ENCODE measurements at regions not wholly inside any gene's neighbourhood (a gene's known extent, or its start where the extent isn't known, plus 50 kb on each side); places are given as distances from the start of the nearest gene placed in this dataset.

DNA sequence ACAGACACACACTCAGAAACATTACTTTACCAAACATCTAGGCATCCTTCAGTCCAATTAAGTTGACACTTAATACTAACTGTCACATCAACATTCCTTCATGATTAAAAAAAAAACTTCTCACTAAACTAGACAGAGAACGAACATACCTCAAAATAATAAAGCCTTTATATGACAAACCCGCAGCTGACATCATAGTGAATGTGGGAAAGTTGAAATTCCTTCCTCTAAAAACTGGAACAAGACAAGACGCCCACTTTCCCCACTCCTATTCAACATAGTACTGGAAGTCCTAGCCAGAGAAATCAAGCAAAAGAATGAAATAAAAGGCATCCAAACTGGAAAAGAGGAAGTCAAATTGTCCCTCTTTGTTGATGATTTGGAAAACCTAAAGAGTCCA, 96.9 kb upstream of the PPP1R9A start:
- TF ChIP-seq, protein P1, sequence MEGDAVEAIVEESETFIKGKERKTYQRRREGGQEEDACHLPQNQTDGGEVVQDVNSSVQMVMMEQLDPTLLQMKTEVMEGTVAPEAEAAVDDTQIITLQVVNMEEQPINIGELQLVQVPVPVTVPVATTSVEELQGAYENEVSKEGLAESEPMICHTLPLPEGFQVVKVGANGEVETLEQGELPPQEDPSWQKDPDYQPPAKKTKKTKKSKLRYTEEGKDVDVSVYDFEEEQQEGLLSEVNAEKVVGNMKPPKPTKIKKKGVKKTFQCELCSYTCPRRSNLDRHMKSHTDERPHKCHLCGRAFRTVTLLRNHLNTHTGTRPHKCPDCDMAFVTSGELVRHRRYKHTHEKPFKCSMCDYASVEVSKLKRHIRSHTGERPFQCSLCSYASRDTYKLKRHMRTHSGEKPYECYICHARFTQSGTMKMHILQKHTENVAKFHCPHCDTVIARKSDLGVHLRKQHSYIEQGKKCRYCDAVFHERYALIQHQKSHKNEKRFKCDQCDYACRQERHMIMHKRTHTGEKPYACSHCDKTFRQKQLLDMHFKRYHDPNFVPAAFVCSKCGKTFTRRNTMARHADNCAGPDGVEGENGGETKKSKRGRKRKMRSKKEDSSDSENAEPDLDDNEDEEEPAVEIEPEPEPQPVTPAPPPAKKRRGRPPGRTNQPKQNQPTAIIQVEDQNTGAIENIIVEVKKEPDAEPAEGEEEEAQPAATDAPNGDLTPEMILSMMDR (IDR thresholded peaks at IDR 0.05; ENCODE audit: low read length, missing control alignments), result no peak
- H3K4me3 ChIP-seq (replicated peaks; ENCODE audit: low read depth, low read length), result no peak overlapping the region
- no peak for DNase-seq (ENCODE audit: low read depth)

DNA sequence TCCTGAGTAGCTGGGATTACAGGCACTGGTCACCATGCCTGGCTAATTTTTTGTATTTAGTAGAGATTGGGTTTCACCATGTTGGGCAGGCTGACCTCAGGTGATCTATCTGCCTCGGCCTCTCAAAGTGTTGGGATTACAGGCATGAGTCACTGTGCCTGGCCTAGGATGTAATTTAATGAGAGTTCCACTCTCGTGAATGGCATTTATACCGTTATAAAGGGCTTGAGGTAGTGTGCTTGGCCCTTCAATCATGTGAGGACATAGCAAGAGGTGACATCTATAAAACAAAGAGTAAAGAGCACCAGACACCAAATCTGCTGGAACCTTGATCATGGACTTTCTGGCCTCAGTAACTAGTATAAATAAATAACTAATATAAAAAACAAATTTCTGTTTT, 93.5 kb upstream of the PPP1R9A start:
- DNase-seq (ENCODE audit: low read depth), result no peak
- TF ChIP-seq, protein P1 (IDR thresholded peaks at IDR 0.05; ENCODE audit: low read length, missing control alignments), result no peak
- no peak overlapping the region for H3K4me3 ChIP-seq (replicated peaks; ENCODE audit: low read depth, low read length)

DNA sequence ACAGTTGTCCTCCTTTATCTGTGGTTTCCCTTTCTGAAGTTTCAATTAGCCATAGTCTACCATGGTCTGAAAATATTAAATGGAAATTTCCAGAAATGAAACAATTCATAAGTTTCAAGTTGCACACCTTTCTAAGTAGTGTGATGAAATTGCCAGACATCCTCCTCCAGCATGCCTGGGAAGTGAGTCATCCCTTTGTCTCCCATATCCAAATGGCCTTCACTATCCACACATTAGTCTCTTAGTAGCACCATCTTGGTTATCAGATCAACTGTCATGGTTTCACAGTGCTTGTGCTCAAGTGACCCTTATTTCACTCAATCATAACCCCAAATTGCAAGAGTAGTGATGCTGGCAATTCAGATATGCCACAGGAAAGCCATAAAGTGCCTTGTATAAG, 83.4 kb upstream of the PPP1R9A start:
- TF ChIP-seq, protein P1 (IDR thresholded peaks at IDR 0.05; ENCODE audit: low read length, missing control alignments), result no peak
- no peak overlapping the region for H3K4me3 ChIP-seq (replicated peaks; ENCODE audit: low read depth, low read length)
- DNase-seq (ENCODE audit: low read depth), result peak; percentile 70

DNA sequence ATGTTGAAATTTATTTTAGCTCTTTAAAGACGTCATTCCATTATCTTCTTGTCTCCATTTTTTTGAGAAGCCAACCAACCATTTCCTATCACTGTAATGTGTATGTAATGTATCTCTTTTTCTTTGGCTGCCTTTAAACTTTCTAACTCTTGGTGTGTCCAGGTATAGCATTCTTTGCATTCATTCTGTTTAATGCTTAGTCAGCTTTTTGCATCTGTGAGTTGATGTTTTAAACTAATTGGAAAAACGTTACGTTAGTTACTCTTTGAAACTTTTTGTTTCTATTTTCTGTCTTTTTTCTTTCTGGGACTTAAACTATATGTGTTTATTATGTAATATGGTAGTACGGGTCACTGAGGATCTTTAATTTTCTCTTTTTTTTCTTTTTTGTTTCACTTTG, 77.4 kb upstream of the PPP1R9A start:
- TF ChIP-seq, protein P1 (IDR thresholded peaks at IDR 0.05; ENCODE audit: low read length, missing control alignments), result no peak
- DNase-seq (ENCODE audit: low read depth), result no peak
- no peak overlapping the region for H3K4me3 ChIP-seq (replicated peaks; ENCODE audit: low read depth, low read length)

DNA sequence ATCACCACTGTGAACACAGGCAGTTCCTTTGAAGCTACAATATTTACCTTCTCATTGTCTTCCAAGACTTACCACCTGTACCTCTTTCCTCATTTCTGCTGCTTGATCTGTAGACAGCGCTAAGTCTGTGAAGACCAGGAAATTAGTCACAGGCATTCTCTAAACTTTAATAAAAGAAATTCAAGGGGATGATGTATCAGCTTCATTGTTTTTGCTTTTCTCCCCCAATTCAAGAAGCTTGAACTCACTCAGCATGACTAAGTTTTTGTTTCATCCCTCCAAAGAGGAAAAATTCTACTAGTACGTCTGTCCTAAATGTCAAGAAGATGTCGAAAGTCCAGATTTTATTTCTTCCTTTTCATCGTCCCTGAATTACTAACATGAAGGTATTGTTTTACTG, 75.3 kb upstream of the PPP1R9A start:
- TF ChIP-seq, protein P1 (IDR thresholded peaks at IDR 0.05; ENCODE audit: low read length, missing control alignments), result no peak
- DNase-seq (ENCODE audit: low read depth), result peak; percentile 13
- no peak overlapping the region for H3K4me3 ChIP-seq (replicated peaks; ENCODE audit: low read depth, low read length)

DNA sequence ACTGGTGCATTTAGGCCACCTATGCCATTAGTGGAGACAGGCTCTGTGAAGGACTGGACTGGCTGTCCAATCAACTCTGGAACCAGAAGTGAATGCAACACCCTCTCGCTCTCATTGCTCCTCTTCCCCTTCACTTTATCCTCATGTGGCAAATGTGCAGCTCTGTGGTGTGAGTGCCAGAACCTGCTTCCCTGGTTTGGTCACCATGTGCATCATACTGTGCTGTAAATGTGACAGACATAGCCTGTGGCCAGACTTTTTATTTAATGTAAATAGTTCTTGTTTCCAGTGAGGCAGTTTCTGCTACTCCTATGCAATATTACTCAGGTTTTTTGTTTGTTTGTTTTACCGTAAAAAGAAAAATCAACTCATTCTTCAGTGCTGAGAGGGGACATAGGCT, 73.0 kb upstream of the PPP1R9A start:
- TF ChIP-seq, protein P1 (IDR thresholded peaks at IDR 0.05; ENCODE audit: low read length, missing control alignments), result no peak
- no peak overlapping the region for H3K4me3 ChIP-seq (replicated peaks; ENCODE audit: low read depth, low read length)
- DNase-seq (ENCODE audit: low read depth), result no peak

DNA sequence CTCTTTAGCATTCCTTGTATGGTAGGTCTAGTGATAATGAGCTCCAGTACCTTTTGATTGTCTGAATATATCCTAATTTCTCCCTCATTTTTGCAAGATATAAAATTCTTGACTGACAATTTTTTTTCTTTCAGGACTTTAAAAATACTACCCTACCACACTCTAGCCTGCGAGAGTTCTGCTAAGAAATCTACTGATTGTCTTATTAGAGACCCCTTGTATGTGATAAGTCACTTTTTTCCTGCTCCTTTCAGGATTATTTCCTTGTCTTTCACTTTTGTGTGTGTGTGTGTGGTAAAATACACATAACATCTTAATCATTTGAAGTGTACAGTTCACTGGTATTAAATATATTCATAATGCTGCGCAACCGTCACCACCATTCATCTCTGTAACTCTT, 68.7 kb upstream of the PPP1R9A start:
- TF ChIP-seq, protein P1 (IDR thresholded peaks at IDR 0.05; ENCODE audit: low read length, missing control alignments), result no peak
- DNase-seq (ENCODE audit: low read depth), result no peak
- no peak overlapping the region for H3K4me3 ChIP-seq (replicated peaks; ENCODE audit: low read depth, low read length)

Data from fibroblast of pulmonary artery (primary cell).